NCI-H1105 (cell line): ENCODE measurements at regions not wholly inside any gene's neighbourhood (a gene's known extent, or its start where the extent isn't known, plus 50 kb on each side); places are given as distances from the start of the nearest gene placed in this dataset.
"Not testable (repeated sequence)": the region's sequence is repeated elsewhere in the genome, so short reads cannot be mapped to it uniquely, and the experiment has no call there.

ENCODE experiments used
- DNase-seq: peaks from one replicate; lab custom pipeline; 2025; lab: John Stamatoyannopoulos, UW

DNA sequence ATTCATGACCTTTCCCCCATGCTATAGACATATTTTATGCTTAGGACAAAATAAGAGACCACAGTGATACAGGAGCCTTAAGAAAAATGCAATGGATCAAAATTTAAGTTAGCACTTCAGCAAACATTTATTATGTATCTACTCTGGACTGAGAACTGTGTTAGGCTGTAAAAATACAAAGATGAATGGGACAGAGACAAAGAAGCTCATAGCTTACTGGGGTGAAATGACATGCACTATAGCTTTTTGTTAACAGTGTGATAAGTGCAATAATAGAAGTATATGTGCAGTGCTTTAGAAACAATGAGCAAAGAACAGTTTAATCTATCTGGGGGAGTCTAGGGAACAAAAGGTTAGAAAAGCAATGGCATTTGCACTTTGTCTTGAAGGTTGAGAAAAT, 1543.1 kb downstream of the FAM181B start:
- no peak for DNase-seq

DNA sequence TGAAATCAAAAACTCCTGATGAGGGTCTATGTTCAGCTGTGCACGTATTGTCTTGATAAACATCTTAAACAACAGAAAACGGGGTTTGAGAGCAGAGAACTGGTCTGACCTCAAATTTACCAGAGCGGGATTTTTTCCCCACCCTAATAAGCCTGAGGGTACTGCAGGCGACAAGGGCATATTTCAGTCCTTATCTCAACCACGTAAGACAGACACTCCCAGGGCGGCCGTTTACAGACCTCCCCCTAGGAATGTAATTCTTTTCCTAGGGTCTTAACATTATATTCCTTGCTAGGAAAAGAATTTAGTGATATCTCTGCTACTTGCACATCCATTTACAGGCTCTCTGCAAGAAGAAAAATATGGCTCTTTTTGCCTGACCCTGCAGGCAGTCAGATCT, 1546.6 kb downstream of the FAM181B start:
- DNase-seq: not testable (repeated sequence)

DNA sequence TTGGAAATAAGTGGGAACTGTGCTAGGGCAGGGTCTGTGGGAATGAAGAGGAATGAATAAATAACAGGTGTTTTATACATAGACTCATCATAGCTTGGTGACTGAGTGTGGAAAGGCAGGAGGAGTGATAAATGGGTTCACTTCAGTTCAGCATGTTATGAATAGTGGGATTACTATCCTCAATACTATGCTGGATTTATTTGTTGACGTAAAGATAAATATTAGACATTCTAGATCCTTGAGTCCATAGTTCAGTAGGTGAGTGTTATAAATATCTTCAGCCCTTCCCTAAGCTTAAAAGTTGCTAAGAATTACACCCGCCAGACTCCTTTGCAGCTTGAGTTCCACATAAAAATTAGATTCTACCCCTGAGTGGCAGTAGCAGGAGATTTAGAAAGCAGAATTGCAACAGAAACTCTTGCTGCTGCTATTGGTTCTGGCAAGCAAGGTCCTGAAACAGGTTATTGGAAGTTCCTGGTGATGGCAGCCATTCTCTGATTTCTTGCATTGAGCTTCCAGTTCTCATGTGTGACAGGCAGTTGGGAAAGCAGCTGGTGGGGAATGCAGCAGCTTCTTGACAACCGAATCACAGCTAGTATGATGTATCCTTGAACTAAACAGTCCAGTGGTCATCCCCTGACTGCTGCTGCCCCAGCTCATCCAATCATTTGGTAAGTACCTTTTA, 1558.9 kb downstream of the FAM181B start:
- no peak for DNase-seq

DNA sequence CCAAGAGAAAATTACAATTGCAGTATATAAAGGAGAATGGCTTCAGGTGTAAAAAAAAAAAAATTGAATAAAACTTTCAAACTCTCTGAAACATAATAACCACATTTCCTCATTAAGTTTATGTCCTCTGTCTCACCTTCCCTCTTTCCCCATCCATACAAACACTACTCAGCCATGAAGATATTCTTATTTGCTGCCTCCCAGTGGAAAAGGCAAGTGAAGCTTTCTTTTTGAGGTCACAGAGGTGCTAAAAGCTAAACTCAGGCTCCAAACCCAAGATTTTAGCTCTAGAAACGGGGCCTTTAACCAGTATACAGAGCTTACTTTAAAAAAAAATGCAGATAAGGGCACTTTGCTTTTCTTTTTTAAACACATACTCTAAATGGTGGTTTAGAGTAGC, 1568.5 kb downstream of the FAM181B start:
- DNase-seq: no peak

DNA sequence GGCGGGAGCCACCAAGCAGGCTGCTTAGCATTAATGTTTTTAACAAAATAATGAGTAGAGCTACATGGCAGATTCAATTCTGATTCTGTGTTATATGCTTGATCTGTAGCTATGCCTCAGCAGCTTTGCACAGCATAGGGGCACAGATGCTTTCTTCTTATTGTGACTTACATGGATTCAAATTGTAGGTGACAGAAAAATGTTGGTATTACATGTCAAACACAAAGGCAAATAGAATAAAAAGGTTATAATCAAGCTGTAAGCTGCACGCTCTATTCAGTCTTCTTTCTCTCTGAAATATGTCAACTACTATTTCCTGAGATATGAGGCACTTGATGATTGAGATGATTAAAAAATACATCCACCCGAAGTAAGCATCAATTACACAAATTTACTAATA, 1573.8 kb downstream of the FAM181B start:
- no peak for DNase-seq

DNA sequence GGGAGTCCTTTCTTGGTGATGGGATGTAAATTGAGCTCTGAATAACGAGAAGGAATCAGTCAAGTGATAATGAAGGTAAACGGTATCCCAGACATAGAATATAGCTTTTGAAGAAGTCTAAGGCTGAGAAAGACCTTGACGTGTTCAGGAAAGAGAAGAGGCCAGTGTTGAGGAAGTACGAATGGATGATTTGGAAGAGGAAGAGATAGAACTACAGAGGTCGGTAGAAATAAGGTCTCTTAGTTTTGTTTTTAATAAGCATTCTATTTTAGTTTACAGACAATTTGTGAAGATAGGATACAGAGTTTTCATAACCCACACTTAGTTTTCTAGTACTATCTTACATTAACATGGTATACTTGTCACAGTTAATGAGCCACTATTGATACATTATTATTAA, 1598.1 kb downstream of the FAM181B start:
- no peak for DNase-seq

DNA sequence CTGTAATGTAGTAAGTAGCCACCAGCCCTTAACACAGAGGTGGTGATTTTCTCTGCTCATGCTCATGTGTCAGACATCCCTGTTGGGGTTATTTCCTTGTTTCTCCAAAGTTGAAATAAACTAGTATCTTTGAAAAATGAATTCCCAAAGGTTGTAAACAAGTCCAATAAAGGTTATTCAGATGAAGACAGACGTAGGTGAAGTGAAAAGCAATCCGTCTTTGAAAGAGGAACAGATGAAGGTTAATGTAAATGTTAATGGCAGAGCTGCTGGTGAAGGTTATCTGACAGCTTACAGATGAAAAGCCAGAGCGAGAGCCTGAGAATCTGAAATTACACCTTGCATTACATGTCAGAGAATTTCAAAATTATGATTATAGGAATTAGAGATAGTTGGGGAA, 1604.0 kb downstream of the FAM181B start:
- no peak for DNase-seq

DNA sequence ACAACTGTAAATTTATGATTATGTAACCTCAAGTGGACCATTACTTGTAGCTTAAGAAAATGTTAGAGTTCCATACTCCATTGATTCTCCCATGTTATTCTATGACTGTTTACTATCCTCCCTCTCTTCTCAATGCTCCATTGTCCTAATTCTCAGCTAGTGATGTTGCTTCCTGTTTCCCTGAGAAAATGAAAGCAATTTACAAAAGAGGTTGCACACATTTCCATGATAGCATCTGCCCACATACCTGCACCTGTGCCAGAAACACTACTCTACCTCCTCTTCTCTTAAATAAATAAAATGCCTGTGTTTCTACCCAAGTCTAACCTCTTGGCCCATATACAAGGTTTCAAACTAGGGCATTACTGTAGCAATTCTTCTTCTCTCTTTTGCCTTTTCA, 1620.9 kb downstream of the FAM181B start:
- DNase-seq: no peak

DNA sequence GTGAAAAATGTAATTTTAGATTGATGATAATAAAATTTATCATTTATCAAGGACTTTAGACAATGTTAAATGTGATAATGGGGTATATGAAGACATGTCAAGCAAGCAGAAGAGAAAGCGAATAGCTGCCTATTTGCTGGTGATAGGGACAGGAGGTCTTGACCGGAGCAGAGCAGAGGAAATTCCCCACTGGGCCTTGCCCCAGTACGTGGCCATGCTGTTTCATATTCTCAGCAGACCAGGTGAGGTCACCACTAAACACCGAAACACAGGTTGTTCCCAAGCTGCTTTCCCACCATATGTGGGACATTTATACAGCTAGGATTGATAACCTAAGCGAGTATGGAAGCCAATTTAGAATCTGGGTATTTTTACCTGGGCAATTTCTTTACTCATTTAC, 1629.6 kb downstream of the FAM181B start:
- no peak for DNase-seq

DNA sequence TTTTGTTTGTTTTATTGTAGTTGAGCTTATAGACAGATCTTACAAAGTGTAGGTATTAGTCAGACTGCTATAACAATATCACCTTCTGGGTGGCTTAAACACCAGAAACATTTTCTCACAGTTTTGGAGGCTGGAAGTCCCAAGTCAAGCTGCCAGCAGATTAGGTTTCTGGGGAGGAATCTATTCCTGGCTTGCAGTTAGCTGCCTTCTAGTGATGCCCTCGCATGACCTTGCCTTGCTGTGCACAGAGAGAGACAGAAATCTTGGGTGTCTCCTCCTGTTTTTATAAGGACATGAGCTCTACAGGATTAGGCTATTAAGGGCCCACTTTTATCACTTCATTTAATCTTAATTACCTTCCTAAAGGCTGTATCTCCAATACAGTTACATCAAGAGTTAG, 1635.2 kb downstream of the FAM181B start:
- no peak for DNase-seq

DNA sequence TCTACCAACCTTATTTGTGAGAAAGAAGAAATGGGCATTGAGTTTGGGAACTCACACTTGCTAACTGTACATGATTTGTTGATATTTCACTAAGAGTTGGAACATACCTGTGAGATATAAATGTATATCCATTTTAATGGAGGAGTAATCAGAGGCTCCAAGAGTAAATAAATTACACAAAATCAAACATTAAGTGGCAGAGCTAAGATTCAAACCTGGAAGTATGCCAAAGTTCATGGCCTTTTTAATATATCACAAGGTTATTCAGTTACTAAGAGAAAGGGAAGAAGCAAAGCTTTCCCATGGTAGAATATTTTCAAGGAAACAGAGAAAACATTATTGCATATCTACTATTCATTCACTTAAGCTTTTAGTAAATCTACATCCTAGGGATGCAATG, 1641.1 kb downstream of the FAM181B start:
- no peak for DNase-seq

DNA sequence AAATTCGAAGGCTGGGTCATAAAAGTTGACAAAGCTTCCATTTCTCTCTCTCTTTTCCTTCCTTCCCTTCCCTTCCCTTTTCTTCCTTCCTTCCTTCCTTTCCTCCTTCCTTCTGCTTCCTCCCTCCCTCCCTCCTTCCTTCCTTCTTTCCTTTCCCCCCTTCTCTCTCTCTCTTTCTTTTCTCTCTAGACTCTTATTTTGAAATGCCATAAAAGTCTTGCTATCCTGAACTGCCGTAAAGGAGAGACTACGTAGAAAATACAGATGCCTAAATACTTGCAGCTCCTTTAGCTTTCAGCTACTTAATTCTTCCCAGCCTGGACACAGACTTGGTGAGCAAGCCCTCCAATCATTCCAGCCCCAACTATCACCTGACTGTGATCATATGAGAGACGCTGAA, 1644.4 kb downstream of the FAM181B start:
- DNase-seq: no peak

DNA sequence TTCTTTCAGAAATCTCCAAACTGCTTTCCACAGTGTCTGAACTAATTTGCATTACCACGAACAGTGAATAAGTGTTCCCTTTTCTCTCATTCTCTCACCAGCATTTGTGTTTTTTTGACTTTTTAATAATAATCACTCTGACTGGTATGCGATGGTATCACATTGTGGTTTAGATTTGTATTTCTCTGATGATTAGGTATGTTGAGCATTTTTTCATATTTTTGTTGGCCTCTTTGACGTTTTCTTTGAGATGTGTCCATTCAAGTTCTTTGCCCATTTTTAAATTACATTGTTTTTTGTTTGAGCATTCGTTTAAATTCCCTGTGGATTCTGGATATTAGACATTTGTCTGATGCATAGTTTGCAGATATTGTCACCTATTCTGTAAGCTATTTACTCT, 1639.6 kb upstream of the TENM4 start:
- no peak for DNase-seq

DNA sequence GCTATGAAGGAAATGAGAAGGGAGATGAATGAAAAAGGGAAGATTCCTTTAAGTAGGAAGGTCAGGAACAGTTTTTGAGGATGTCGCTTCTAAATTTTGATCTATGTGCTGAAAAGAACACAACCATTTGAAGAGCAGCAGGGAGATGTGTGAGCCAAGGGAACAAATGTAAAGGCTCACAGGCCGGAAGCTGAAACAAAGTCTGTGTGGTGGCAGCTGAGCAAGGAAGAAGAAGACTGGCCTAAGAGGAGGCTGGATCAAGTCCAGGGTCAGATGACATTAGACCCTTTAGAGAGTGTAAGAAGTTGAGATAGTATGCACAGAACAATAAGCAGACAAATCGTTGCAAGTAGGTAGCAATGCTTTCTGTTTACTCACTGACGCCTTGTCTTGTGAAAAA, 1631.4 kb upstream of the TENM4 start:
- DNase-seq: no peak

DNA sequence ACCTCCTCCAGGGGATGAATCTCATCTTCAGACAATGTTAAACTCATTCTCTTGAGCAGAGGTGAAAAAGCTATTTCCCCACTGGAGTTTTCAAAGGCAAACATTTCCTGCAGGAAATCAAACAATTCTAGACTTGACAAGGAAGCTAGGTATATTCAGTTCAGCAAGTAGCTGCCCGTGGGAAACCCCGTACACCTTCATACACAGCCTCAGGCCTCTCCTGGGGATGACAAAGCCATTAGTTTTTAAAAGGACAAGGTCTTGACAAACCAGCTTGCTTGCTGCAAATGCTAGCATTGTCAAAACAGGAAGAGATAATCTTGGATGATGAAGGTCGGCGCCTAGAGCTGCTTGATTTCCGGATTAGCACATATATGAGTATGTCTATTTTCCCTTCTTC, 1630.8 kb upstream of the TENM4 start:
- no peak for DNase-seq

DNA sequence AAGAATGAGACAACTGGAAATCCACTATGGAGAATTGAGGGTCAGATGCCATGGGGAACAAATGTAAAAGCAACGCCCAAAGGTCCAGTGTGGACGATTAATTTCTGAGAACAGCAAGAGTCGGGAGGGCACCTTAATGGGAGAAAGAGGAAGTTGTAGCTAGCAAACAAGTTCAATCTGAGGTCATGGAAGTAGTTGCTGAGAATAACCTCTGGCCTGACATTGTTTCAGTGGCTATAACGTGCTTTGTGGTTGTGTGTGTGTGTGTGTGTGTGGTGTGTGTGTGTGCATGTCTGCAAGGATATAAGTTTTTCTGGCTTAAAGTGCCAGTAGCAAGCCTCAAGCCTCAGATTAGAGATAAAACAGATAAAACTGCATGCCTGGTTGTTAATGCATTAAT, 1630.1 kb upstream of the TENM4 start:
- no peak for DNase-seq

DNA sequence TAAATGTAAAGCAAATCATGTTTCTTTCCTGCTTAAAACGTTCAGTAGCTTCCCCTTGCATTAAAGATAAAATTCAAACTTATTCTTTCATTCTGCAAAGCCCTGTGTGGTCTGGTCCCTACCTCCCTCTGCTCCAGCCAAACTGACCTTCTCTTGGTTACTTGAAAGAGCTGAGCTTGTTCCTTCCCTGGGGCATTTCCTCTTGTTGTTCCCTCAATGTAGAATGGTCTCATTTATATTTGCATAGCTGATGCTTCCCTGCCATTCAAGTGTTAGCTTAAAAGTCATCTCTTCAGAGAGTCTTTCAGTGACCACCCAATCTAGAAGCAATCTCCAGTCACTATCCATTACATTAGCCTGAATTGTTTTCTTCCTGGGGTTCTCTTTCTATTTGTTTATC, 1618.5 kb upstream of the TENM4 start:
- DNase-seq: no peak

DNA sequence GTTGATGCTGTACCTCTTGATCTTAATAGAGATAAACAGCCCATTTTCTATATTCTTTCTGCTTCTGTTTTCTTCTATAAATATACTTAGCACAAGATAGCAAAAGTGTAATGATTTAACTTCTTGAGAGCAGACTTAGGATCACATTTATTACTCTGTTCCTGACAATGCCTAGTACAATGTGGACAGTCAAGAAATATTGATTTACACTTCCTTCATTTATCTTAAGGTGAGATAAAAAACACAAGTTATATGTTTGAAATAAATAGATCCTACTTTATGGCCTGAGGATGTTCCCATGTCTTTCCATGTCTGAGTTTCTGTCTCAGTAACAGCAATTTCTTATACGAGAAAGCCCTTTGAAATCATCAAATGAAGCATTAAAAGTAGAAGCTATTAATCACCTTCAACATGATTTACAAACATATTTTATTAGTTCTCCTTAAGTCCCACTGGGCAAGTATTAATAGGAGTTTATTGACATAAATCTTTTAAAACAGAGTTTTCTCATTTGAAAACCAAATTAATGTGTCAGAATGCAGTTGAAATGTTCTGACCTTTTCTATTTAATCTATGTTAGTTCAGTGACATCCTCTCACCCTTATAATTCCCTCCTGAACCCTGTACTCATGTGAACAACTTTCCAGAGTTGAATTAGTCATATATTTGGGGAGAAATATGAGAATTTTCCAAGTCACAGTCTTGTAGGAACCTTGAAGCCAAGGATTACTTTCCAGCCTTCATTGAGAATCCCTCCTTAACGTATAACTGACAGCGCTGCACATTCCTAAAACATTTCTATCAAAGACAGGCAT, 1611.7 kb upstream of the TENM4 start:
- no peak for DNase-seq

DNA sequence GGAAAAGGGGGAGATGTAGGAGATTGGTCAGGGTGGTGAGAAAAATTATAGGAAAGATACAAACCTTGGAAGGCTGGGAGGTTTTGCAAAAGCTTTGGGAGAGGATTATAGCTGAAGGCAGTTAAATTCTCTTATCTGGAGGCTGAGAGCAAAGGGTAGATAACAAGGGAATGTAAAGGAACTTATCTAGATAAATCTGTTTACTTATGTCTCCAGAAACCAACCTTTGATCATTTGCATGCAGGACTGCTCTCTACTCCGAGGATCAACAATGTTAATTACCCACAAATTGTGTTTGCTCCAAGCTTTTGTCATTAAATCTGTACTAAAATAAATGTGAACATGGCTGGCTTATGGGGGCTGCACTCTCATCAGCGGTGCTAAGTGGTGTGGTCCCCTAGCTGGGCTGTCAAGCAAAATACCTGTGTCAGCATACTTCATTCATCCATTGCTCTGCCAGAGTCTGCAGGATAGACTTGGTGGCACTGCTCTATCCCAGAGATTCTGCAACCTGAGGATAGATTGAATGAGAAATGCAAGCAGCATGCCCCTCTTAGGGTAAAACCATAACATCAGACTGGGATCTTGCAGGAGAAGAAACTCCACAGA, 1599.2 kb upstream of the TENM4 start:
- no peak for DNase-seq

DNA sequence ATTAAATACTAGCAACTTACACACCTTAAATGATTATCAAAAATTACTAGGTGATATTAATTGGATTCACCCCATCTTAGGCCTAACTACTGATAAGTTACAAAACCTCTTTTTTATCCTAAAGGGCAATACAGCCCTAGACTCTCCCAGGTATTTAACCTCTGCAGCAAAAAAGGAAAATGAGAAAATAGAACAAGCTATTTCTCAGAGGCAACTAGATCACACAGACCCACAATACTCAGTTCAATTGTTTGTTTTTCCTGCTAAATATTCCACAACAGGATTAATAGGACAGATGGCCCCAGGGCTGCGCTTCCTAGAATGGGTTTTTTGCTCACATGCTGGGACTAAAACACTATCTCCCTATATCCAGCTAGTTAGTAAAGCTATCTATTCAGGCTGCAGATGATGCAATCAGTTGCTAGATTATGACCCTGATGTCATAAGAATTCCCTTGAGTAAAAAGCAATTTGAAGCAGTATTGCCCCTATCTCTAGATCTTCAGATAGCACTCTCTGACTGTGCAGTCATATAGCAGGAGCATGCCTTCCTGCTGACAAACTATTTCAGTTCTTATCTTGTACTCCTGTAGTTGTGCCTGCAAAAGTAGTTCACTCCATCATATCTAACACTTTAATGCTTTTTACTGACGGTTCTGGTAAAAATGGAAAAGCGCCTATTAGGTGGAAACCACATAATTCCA, 1595.5 kb upstream of the TENM4 start:
- DNase-seq: no peak

DNA sequence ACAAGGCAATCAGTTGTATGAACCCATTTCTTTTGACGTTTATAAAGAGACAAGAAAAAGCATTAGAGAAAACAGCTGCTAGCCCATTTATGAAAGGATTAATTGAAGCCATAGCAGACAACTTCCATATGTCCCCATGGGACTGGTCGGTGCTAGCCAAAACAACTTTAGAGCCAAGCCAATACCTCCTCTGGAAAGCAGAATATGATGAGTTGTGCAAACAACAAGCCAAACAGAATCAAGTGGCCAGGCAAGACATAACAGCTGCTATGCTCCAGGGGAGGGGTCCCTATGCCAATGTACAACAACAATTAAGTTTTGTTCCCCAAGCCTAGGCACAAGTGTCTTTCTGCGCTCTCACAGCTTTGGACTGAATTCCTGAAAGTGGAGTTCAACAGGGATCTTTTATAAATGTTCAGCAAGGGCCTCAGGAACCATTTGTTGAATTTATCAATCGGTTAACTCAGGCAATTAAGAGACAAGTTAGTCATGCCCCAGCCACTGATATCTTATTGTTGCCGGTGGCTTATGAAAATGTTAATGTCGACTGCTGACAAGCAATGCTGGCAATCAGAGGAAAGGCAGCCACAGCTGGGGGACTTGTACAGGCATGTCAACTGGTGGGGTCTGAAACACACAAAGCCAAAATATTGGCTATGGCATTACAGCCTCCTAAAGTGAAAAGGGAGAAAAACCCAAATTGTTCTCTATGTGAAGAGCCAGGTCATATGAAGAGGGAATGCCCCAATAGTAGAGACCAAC, 1593.1 kb upstream of the TENM4 start:
- DNase-seq: peak; percentile 90

DNA sequence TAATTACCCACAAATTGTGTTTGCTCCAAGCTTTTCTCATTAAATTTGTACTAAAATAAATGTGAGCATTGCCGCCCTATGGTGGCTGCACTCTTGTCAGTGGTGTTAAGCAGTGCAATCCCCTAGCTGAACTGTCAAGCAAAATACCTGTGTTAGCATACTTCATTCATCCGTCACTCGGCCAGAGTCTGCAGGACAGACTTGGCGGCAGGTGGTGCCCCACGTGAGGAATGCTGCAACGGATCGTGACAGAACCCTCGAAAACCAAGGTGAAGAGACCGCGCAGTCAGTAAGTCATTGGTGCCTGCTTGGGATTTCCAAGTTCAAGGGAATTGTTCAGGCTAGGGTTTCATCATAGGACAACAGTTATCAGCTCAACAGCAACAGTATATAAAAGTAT, 1592.1 kb upstream of the TENM4 start:
- no peak for DNase-seq
